NCI-H2029 treated with DMSO at 0.1 percent for 48 hours (cell line): ENCODE measurements at regions not wholly inside any gene's neighbourhood (a gene's known extent, or its start where the extent isn't known, plus 50 kb on each side); places are given as distances from the start of the nearest gene placed in this dataset.
"Not testable (repeated sequence)": the region's sequence is repeated elsewhere in the genome, so short reads cannot be mapped to it uniquely, and the experiment has no call there.

Experiments used
- DNase-seq: peaks from one replicate; lab custom pipeline; 2025; lab: John Stamatoyannopoulos, UW

DNA sequence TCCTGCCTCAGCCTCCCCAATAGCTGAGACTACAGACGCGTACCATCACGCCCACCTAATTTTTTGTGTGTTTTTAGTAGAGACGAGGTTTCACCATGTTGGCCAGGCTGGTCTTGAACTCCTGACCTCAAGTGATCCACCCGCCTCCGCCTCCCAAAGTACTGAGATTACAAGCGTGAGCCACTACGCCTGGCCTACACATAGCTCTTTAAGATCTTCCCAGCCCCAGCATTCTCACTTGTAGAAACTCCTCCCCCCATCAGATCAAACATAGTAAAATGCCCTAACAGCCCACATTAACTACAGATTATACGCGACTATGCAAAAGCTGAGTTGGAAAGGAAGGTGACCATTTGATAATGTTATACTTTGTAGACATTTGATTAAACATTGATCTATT is 634.8 kb downstream of the MATN1 start:
- DNase-seq, result no peak

GRCh38 chr1:30087465-30087864 is 635.9 kb downstream of the MATN1 start:
- DNase-seq, result no peak

DNA sequence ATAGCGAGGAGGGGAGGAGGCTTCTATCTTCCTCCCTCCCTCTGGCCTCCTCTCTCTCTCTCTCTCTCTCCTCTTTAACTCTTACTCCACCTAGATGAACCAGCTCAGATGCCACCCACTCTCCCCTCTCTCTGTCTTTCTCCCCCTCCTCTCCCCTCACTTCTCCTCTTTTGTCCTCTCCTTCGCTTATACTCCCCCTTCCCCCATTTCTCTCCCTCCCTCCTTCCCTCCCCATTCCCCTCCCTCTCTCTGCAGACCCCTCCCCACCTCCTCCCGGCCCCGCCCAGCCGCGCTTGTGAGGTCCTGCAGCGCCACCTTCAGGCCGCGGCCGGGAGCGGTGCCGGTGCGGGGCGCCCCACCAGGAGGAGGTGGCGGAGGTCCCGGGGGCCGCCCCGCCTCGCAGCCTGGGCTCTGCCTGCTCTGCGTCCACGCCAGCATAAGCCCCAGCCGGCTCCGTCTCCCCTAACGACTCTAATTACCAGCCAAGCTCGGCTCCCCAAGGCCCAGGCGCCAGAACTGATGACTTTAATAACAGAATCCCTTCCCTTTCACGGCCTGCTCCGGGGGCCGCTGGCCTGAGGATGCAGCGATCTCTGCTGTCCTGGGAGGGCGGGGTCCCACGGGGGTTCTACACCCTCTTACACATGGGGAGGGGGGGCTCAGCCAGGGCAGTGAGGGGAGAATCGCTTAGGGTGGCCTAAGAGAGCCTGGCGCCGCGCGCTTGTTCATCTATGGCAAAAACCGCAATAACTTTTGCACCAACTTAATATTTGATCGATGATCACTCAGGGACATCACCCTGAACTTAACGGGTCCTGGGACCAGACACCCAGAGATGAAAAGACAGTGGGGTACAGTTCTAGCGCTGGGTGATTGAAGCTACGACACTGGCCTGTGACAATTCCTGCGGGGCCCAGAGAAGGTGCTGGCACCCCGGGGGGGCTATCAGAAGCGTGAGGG is 637.3 kb downstream of the MATN1 start:
- no peak for DNase-seq

- DNase-seq, result no peak
Measured at GRCh38 chr1:30084909-30085571, 638.3 kb downstream of the MATN1 start.

- DNase-seq, result no peak
Measured at GRCh38 chr1:30083800-30084464, 639.5 kb downstream of the MATN1 start.

DNA sequence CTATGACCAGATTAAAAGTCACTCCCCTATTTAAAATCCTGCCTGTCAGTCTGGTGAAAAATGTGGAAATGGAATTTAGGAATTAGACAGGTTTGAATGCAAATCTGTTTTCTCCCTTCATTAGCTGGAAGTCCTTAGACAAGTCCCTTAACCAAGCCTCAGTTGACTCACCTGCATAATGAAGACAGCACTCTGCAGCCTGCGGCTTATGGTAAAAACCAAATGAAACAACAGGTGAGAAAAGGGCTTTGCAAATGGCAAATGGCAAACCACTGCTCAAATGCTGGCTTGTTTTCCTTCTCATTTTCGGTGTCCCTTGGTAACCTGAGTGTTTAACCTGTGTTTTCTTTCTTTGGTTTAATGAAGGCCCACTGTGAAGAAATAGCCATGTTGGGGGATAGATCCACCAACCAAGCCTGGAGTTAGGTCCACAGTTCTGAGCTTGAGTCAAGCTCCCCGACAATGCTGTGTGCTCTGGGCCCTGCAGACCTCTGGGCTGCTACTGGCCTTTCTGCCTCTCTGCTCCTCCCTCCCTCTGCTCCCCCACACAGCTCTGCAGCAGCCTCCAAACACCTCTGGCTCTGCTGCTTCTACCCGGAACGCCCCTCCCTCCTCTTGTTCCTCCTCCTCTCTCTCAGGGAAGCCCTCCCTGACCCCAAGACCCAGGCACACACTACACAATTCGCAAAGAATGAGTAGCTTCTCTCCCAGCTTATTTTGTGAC is 641.8 kb downstream of the MATN1 start:
- no peak for DNase-seq

DNA sequence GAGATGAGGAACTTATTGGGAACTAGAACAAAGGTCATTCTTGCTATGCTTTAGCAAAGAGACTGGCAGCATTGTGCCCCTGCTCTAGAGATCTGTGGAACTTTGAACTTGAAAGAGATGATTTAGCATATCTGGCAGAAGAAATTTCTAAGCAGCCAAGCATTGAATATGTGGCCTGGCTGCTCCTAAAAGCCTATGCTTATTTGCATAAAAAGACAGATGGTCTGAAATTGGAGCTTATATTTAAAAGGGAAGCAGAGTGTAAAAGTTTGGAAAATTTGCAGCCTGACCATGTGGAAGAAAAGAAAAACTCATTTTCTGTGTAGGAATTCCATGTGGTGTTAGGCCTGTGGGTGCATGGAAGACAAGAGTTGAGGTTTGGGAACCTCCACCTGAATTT is 647.5 kb downstream of the MATN1 start:
- DNase-seq, result not testable (repeated sequence)

DNA sequence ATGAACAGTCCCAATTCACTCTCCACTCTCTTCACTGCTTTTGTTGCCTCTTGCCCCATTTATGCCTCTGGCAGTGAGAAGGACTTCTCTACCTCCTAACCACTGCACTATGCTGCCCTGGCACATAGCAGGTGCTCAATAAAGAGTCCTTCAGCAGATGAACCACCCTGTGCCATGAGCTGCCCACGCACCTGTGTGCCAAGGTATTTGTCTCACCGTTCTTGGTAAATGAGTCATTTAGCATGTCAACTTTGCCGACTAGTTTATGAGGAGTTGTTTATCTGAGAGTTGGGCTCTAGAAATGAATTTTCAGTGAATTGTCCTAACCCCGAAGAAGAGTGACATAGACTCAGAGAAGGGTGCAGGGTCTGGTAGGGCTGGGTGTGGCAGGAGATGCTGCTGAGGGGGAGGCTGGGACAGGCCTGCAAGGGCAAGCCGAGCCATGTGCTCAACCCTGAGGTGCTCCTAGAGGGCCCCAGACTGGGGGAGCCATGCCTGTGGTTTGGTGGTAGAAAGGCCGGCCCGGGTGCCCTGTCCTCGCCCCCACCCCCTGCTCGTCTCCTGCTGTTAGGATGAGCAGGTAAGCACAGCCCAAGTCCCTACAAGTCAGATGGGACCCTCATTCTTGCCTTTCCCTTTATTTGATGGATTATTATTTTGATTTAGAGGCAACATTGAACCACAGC is 654.5 kb downstream of the MATN1 start:
- DNase-seq, result no peak

DNA sequence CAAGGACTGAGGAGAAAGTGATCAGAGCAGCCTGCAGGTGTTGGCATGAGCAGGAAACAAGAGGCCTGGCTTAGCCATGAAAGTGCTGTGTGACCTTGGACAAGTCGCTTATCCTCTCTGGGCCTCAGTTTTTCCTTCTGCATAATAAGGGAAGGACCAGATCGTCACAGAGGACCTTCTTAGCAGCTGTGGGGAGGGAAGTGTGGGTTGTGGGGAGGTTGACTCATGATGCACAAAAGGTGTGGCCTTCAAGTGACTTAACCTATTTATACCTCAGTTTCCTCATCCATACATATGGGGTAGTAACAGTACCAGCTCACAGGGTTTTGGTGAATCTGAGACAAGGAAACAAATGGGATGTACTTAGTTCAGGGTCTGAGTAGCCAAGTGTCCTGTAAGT is 658.8 kb downstream of the MATN1 start:
- DNase-seq, result no peak

GRCh38 chr1:30063621-30064280 is 659.6 kb downstream of the MATN1 start:
- no peak for DNase-seq

DNA sequence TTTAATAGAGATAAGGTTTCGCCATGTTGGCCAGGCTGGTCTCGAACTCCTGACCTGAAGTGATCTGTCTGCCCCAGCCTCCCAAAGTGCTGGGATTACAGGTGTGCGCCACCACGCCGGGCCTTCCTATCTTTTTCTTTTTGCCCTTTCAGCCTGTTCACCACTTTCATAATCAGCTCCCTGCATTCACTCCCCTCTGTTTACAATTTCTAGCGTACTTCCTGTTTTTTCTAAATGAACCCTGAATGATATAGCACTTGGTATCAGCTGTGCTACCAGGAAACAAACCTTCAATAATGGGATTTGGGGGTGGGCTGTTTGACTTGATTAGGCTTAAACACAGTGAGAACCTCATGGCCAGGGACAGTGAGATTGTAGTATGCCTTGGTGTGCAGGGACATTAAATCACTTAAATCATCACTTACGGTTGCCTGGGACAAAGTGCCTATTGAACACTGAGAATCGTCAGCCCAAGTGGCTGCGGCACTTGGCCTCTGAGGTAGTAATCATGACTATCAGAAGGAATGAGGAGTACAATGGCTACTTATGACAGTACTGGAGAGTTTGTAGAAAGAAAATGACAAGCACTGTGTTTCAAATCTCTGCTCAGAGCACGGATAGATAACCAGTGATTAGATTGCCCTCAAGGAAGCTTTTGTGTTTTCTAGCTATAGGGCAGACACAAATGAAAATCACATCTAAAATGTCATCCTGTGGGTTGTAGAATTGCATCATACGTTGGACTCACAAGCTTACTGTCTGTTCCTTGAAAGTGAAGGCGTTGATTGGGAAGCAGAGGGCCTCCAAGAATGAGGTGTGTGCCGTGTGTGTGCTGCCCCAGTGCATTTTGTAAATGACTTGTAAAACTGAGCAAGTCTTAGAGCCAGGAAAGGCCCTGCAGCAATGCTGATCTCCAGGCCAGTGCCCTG is 661.8 kb downstream of the MATN1 start:
- no peak for DNase-seq

DNA sequence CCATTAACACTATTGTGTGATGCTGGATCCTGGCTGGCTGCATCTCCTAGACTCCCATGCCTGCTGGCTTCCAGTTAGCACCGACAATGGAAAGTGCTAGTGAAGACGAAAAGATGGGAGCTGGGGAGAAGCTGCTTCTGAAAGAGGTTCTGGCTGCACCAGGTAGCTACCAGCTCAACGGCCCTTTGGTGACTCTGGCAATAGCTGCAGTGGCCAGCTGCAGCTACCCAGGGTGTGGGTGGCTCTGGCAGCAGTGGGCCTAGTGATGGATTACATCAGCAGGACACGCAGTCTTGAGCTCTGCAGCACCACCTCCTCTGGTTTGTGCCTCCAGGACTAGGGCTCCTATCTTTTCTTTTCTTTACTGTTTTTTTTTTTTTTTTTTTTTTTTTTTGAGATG is 662.6 kb downstream of the MATN1 start:
- no peak for DNase-seq

DNA sequence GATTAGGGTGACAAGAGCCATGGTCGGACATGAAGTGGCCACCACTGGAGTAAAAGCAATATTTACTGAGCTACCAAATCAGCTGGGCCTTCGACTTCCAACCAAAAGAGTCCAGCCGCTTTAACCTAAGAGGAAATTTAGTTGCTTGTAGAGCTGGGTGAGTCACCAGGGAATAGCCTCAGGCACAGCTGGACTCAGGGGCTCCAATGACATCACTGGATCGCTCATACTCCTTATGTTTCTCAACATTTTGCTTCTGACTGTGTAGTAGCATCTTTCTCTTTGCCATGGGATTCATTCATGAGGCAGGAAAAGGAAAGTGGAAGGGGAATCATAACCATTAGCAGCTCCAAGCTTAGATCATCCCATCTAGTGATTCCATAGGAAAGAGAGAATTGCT is 664.4 kb downstream of the MATN1 start:
- no peak for DNase-seq

DNA sequence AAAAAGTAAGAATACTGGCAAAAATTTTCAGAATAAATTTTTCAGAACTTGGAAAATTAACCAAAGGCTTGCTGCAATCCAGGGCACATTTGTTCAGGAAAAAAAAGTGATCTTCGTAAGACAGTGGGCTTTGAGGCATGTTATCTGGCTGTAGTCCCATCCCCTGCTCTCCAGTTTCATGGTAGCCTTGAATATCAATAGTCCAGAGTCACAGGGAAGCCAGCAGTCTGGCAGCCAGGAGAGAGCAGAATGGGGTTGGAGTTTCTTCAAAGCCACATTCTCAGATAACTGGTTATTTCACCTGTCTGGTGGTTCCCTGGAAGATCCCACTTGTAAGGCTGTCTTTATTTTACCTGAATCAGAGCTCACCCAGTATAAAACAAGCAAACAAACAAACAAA is 669.3 kb downstream of the MATN1 start:
- no peak for DNase-seq

- DNase-seq, result no peak
Measured at GRCh38 chr1:30052178-30052577, 671.2 kb downstream of the MATN1 start.

GRCh38 chr1:30051777-30052176 is 671.6 kb downstream of the MATN1 start:
- no peak for DNase-seq

DNA sequence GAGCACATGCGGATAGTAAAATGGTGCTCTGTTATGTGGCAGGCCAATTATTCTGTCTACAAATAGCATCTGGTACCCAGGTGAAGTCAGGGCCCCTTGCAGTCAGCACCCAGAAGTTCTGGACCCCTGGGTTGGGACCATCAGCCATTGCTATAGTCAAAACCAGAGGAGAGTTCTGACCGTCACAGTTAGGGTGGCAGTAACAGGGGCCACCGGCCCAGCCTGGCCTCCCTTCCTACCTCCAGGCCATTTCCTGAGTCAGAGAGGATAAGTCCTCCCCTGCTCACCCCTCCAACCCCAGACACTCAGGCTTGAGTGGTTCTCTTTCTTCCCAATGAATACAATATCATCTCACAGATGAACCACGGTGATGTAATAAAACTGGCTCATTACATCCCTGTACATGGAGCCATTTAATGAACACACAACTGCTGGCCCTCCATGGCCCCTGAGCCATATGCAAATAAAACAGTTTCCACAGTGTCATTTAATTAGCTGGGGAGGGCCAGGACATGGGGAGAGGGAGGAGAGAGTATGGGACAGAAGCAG is 673.6 kb downstream of the MATN1 start:
- DNase-seq, result no peak

- no peak for DNase-seq
Measured at GRCh38 chr1:30048905-30049304, 674.5 kb downstream of the MATN1 start.

DNA sequence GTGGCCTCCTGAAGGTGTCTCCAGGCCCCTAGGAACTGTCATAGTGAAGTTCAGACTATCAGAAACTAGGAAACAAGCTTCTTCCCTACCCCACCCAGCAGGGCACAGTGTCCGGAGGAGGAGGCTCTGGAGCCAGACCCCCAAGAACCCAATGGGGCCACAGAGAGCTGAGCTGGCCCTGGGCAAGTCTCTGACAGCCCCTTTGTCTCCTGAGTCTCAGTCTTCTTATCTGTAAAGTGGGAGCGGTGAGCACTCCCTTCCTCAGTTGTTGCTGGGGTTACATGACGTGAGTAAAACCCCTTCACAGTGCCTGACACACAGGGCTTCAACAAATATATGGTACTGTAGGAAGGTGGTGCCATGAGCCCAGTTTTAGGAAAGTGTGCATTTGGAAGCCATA is 675.8 kb downstream of the MATN1 start:
- DNase-seq, result no peak

DNA sequence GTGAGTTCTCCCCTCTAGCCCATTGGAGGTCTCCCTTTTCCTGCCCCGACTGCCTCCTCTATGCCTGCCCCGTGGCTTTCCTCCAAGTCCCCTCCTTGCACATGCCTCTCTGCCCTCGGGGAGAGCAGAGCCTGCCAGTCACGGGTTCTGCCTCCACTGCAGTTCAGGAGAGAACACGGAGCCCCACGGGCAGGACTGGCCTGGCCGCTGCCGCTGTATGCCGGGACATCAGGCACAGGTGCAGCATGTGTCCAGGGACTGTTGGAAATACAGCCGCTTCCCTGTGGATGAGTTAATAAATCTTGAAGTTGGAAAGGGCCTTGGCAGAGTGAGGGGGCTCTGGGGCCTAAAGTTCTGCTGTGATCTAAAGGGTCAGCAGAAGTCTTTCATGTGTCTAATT is 676.6 kb downstream of the MATN1 start:
- no peak for DNase-seq
